Fibroblast of lung (primary cell): ENCODE measurements at regions not wholly inside any gene's neighbourhood (a gene's known extent, or its start where the extent isn't known, plus 50 kb on each side); places are given as distances from the start of the nearest gene placed in this dataset.

Source experiments
- DNase-seq, 2 donors: peaks; one replicate each; pipeline versions ENCODE4 v3.0.0 to v3.0.0-alpha.2; 2010; ENCODE audit warnings: low read depth in 2 of 2
- H2AFZ ChIP-seq: 2 replicates; pipeline ENCODE4 v1.5.1; 2012; ENCODE audit warnings: low read length, control low read depth, inconsistent platforms
- H3K27ac ChIP-seq: 2 replicates; pipeline ENCODE4 v1.5.1; 2011; ENCODE audit warnings: low read length, control low read depth; ENCODE audit not compliant: insufficient read depth
- H3K27me3 ChIP-seq: 2 replicates; pipeline ENCODE4 v1.5.1; 2011; ENCODE audit warnings: mild to moderate bottlenecking, low read length; ENCODE audit not compliant: control insufficient read depth, insufficient read depth
- H3K36me3 ChIP-seq: 2 replicates; pipeline ENCODE4 v1.5.1; 2011; ENCODE audit warnings: low read length; ENCODE audit not compliant: control insufficient read depth, insufficient read depth
- H3K4me1 ChIP-seq: 2 replicates; pipeline ENCODE4 v1.5.1; 2011; ENCODE audit warnings: low read length; ENCODE audit not compliant: control insufficient read depth, insufficient read depth; ENCODE audit errors: extremely low read depth
- H3K4me2 ChIP-seq: 2 replicates; pipeline ENCODE4 v1.5.1; 2011; ENCODE audit warnings: low read length, control low read depth; ENCODE audit not compliant: insufficient read depth; ENCODE audit errors: extremely low read depth
- H3K4me3 ChIP-seq, 4 experiments: fragments of 200-600 bp in 1 of 4; sonication (generic) in 1 of 4; replicated peaks in 1 of 4; 2 replicates each; pipeline ENCODE4 v1.5.1; 2011 to 2016; ENCODE audit warnings: low read length in 4 of 4, low read depth in 3 of 4, mild to moderate bottlenecking in 3 of 4, control low read depth in 2 of 4, inconsistent platforms in 1 of 4, mixed read lengths in 1 of 4; ENCODE audit not compliant: insufficient read depth in 1 of 4; ENCODE audit errors: control extremely low read depth in 1 of 4
- H3K79me2 ChIP-seq: 2 replicates; pipeline ENCODE4 v1.5.1; 2012; ENCODE audit warnings: mild to moderate bottlenecking, low read length, inconsistent platforms; ENCODE audit not compliant: control insufficient read depth, insufficient read depth
- H3K9ac ChIP-seq: 2 replicates; pipeline ENCODE4 v1.5.1; 2011; ENCODE audit warnings: mild to moderate bottlenecking, low read length, control low read depth; ENCODE audit not compliant: insufficient read depth
- H3K9me3 ChIP-seq: 2 replicates; pipeline ENCODE4 v1.5.1; 2012; ENCODE audit warnings: low read depth, low read length; ENCODE audit not compliant: control insufficient read depth, insufficient read depth
- H4K20me1 ChIP-seq: 2 replicates; pipeline ENCODE4 v1.5.1; 2011; ENCODE audit warnings: low read length; ENCODE audit not compliant: control insufficient read depth, insufficient read depth; ENCODE audit errors: extremely low read depth
- EZH2 ChIP-seq: IDR thresholded peaks from 2 replicates; pipeline ENCODE4 v1.5.1; 2012; ENCODE audit warnings: low read length, control low read depth, mild to moderate bottlenecking; ENCODE audit errors: missing control alignments
- TF ChIP-seq, protein P1 (sequence below), 2 donors: IDR thresholded peaks in 1 of 2; conservative IDR thresholded peaks in 1 of 2; 1 replicate in 1 of 2; 2 replicates in 1 of 2; pipeline ENCODE4 v1.5.1; 2011 to 2012; ENCODE audit warnings: low read length in 2 of 2, control low read depth in 1 of 2, inconsistent platforms in 1 of 2, low read depth in 1 of 2, mild to moderate bottlenecking in 1 of 2

- no peaks in the 10 kb centered on the region for H4K20me1 ChIP-seq
- TF ChIP-seq, protein P1, sequence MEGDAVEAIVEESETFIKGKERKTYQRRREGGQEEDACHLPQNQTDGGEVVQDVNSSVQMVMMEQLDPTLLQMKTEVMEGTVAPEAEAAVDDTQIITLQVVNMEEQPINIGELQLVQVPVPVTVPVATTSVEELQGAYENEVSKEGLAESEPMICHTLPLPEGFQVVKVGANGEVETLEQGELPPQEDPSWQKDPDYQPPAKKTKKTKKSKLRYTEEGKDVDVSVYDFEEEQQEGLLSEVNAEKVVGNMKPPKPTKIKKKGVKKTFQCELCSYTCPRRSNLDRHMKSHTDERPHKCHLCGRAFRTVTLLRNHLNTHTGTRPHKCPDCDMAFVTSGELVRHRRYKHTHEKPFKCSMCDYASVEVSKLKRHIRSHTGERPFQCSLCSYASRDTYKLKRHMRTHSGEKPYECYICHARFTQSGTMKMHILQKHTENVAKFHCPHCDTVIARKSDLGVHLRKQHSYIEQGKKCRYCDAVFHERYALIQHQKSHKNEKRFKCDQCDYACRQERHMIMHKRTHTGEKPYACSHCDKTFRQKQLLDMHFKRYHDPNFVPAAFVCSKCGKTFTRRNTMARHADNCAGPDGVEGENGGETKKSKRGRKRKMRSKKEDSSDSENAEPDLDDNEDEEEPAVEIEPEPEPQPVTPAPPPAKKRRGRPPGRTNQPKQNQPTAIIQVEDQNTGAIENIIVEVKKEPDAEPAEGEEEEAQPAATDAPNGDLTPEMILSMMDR (conservative IDR thresholded peaks at IDR 0.05 in 1 of 2, IDR thresholded peaks at IDR 0.05 in 1 of 2; ENCODE audit: low read depth in 1 of 2, low read length in 2 of 2), result no peak
- TF ChIP-seq EZH2, result no peak
- no peak overlapping the region for H3K4me2 ChIP-seq
- no peak overlapping the region for H3K27ac ChIP-seq
- H3K79me2 ChIP-seq, result no peaks in the 10 kb centered on the region
- no peaks in the 10 kb centered on the region for H3K36me3 ChIP-seq
- DNase-seq, result no peak
- no peak overlapping the region for H3K4me3 ChIP-seq
- no peaks in the 10 kb centered on the region for H3K27me3 ChIP-seq
- no peaks in the 10 kb centered on the region for H3K9me3 ChIP-seq
- no peak overlapping the region for H3K9ac ChIP-seq
- H2AFZ ChIP-seq, result no peak overlapping the region
- no peaks in the 10 kb centered on the region for H3K4me1 ChIP-seq
Measured at GRCh38 chr21:18677632-18678031, 274.0 kb upstream of the TMPRSS15 start.

- Histone ChIP-seq H4K20me1 (no peaks in the 10 kb centered on the region), H3K79me2 (no peaks in the 10 kb centered on the region), H3K4me3 (no peak overlapping the region), H2AFZ (no peak overlapping the region), H3K27me3 (no peaks in the 10 kb centered on the region), H3K4me1 (no peaks in the 10 kb centered on the region), H3K27ac (no peak overlapping the region), H3K9me3 (no peaks in the 10 kb centered on the region), H3K4me2 (no peak overlapping the region), H3K36me3 (no peaks in the 10 kb centered on the region), H3K9ac (no peak overlapping the region)
- TF ChIP-seq EZH2, result no peak
- TF ChIP-seq, protein P1 (conservative IDR thresholded peaks at IDR 0.05 in 1 of 2, IDR thresholded peaks at IDR 0.05 in 1 of 2; ENCODE audit: low read depth in 1 of 2, low read length in 2 of 2), result no peak
- no peak for DNase-seq
Measured at GRCh38 chr21:18705971-18706370, 302.4 kb upstream of the TMPRSS15 start.

GRCh38 chr21:18711662-18712061 is 308.1 kb upstream of the TMPRSS15 start:
- H3K36me3 ChIP-seq, result no peaks in the 10 kb centered on the region
- H4K20me1 ChIP-seq, result no peaks in the 10 kb centered on the region
- H3K4me3 ChIP-seq, result no peak overlapping the region
- TF ChIP-seq, protein P1 (conservative IDR thresholded peaks at IDR 0.05 in 1 of 2, IDR thresholded peaks at IDR 0.05 in 1 of 2; ENCODE audit: low read depth in 1 of 2, low read length in 2 of 2), result no peak
- TF ChIP-seq EZH2, result no peak
- no peaks in the 10 kb centered on the region for H3K4me1 ChIP-seq
- no peaks in the 10 kb centered on the region for H3K79me2 ChIP-seq
- no peaks in the 10 kb centered on the region for H3K9me3 ChIP-seq
- no peak overlapping the region for H3K9ac ChIP-seq
- H3K27me3 ChIP-seq, result no peaks in the 10 kb centered on the region
- no peak overlapping the region for H3K27ac ChIP-seq
- no peak overlapping the region for H2AFZ ChIP-seq
- no peak overlapping the region for H3K4me2 ChIP-seq
- DNase-seq, result no peak
